Spleen (tissue), 11 donors: ENCODE measurements at regions not wholly inside any gene's neighbourhood (a gene's known extent, or its start where the extent isn't known, plus 50 kb on each side); places are given as distances from the start of the nearest gene placed in this dataset.
"Not testable (repeated sequence)": the region's sequence is repeated elsewhere in the genome, so short reads cannot be mapped to it uniquely, and the experiment has no call there.

Experiments used
- DNase-seq: peaks from one replicate; pipeline ENCODE4 v3.0.0-alpha.2; 2020
- H3K27ac ChIP-seq, 8 donors: fragments of 200-600 bp; sonication (generic) in 7 of 8; 1 replicate in 4 of 8; 2 replicates in 4 of 8; pipeline versions ENCODE4 v1.5.0 to v1.8.0; 2016 to 2021; ENCODE audit warnings: inconsistent platforms in 4 of 8, mild to moderate bottlenecking in 4 of 8, moderate library complexity in 1 of 8
- H3K27me3 ChIP-seq, 7 donors: fragments of 200-600 bp; sonication (generic) in 6 of 7; replicated peaks in 1 of 7; 1 replicate in 4 of 7; 2 replicates in 3 of 7; pipeline versions ENCODE4 v1.5.0 to v1.8.0; 2016 to 2021; ENCODE audit warnings: inconsistent platforms in 3 of 7, mild to moderate bottlenecking in 1 of 7
- H3K36me3 ChIP-seq, 6 donors: fragments of 200-600 bp; sonication (generic) in 5 of 6; 1 replicate in 4 of 6; 2 replicates in 2 of 6; pipeline versions ENCODE4 v1.5.0 to v1.8.0; 2016 to 2021; ENCODE audit warnings: inconsistent platforms in 2 of 6
- H3K4me1 ChIP-seq, 6 donors: fragments of 200-600 bp; sonication (generic) in 5 of 6; 1 replicate in 3 of 6; 2 replicates in 3 of 6; pipeline versions ENCODE4 v1.5.0 to v1.8.0; 2016 to 2021; ENCODE audit warnings: inconsistent platforms in 3 of 6
- H3K4me3 ChIP-seq, 8 donors: fragments of 200-600 bp; sonication (generic) in 7 of 8; 1 replicate in 4 of 8; 2 replicates in 4 of 8; pipeline versions ENCODE4 v1.5.0 to v1.8.0; 2016 to 2021; ENCODE audit warnings: inconsistent platforms in 4 of 8, mild to moderate bottlenecking in 4 of 8, moderate library complexity in 2 of 8
- H3K9me3 ChIP-seq, 8 donors: fragments of 200-600 bp; sonication (generic) in 7 of 8; 1 replicate in 4 of 8; 2 replicates in 4 of 8; pipeline versions ENCODE4 v1.5.0 to v1.8.0; 2016 to 2021; ENCODE audit warnings: inconsistent platforms in 4 of 8
- POLR2A ChIP-seq, 3 donors: fragments of 450-650 bp; IDR thresholded peaks; one replicate each; pipeline ENCODE4 v1.5.1; 2017; ENCODE audit warnings: antibody characterized with exemption in 3 of 3, mild to moderate bottlenecking in 1 of 3
- POLR2AphosphoS5 ChIP-seq, 3 donors: sonication (generic); formaldehyde crosslinking; IDR thresholded peaks; one replicate each; pipeline ENCODE4 v1.5.1; 2017; ENCODE audit warnings: antibody characterized with exemption in 3 of 3
- WGBS, 5 donors: extraction: QIAGEN DNeasy Blood & Tissue Kit in 3 of 5; methylation state at CpG; one replicate each; pipeline versions ENCODE4 v1.1.5 to v1.1.7; 2013 to 2018; 5-methylcytosine and 5-hydroxymethylcytosine counted together
- intact Hi-C: fragments of 100-400 bp; cut with DNase I; formaldehyde crosslinking; loops from one replicate; pipeline ENCODE4 v1.15.0; 2023; ENCODE audit warnings: low total_unique reads
- TF ChIP-seq, protein P1 (sequence below), 11 experiments: fragments of 200-600 bp in 7 of 11; fragments of 450-650 bp in 4 of 11; sonication (generic) in 4 of 11; IDR thresholded peaks in 8 of 11; conservative IDR thresholded peaks in 3 of 11; 1 replicate in 7 of 11; 2 replicates in 4 of 11; pipeline versions ENCODE4 v1.4.0 to v1.8.0; 2016 to 2021; ENCODE audit warnings: antibody characterized with exemption in 11 of 11, inconsistent platforms in 4 of 11, mild to moderate bottlenecking in 1 of 11
- donor health status: healthy with polysubstance abuse.
- donor health status: DM: no; HTN: no; CAD: no; lungs with moderate emphysema.
- donor health status: DM: no; HTN: no; CAD: no.
- donor health status: Bipolar disorder and iron deficiency.
- donor health status: healthy.
- donor health status: DM: no; HTN: no; CAD: no.
- donor health status: DM: yes; HTN: yes; CAD: no.

DNA sequence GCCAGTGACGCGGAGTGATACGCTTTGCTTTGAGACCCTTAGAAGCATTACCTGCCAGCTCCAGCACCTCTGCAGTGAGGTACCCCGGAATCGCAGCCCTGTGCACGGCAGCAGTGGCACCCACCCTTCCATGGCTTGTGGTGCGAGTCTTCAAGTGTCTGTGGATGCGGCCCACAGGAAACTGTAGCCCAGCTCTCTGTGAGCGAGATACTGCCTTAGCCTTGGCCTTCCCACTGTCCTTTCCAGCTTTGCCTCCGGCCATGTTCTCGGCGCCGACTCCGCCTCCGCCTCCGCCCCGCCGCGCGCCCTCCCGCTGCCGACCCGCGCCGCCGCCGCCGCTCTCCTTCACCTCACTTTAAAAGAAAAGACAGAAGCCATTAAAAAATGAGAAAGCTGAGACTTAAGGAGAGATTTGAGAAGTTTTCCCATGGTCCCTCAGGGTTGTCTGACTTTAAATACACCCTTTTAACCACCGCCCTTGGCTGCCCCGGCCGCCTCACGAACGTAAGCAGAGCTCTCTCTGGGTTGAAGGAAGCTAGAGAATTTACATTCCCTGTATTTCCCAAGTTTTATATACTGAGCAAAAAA is 78.5 kb upstream of the FAM174B start:
- H3K9me3 ChIP-seq, result peaks cover 0 to 3% (median 0%) of the 10 kb centered on the region in 8 donors
- no peaks in the 10 kb centered on the region for H3K36me3 ChIP-seq
- peaks cover 0 to 18% (median 5%) of the 10 kb centered on the region in 6 donors for H3K4me1 ChIP-seq
- intact Hi-C loops, result no loop called here
- peaks cover 0 to 18% (median 0%) of the 10 kb centered on the region in 7 donors for H3K27me3 ChIP-seq
- WGBS, 5 donors, result 5 to 32% (median 12%) methylated on average over 28 to 33 of the region's 33 CpGs
- H3K27ac ChIP-seq, result peak overlapping the region in 3 of 8 donors; percentile 48 to 64 (median 62)
- TF ChIP-seq POLR2AphosphoS5 (IDR thresholded peaks at IDR 0.05) (no peak), POLR2A (IDR thresholded peaks at IDR 0.05) (no peak)
- TF ChIP-seq, protein P1, sequence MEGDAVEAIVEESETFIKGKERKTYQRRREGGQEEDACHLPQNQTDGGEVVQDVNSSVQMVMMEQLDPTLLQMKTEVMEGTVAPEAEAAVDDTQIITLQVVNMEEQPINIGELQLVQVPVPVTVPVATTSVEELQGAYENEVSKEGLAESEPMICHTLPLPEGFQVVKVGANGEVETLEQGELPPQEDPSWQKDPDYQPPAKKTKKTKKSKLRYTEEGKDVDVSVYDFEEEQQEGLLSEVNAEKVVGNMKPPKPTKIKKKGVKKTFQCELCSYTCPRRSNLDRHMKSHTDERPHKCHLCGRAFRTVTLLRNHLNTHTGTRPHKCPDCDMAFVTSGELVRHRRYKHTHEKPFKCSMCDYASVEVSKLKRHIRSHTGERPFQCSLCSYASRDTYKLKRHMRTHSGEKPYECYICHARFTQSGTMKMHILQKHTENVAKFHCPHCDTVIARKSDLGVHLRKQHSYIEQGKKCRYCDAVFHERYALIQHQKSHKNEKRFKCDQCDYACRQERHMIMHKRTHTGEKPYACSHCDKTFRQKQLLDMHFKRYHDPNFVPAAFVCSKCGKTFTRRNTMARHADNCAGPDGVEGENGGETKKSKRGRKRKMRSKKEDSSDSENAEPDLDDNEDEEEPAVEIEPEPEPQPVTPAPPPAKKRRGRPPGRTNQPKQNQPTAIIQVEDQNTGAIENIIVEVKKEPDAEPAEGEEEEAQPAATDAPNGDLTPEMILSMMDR (IDR thresholded peaks at IDR 0.05 in 8 of 11, conservative IDR thresholded peaks at IDR 0.05 in 3 of 11), result no peak
- DNase-seq, result no peak
- peak overlapping the region in 6 of 8 donors; percentile 33 to 46 (median 34) for H3K4me3 ChIP-seq

DNA sequence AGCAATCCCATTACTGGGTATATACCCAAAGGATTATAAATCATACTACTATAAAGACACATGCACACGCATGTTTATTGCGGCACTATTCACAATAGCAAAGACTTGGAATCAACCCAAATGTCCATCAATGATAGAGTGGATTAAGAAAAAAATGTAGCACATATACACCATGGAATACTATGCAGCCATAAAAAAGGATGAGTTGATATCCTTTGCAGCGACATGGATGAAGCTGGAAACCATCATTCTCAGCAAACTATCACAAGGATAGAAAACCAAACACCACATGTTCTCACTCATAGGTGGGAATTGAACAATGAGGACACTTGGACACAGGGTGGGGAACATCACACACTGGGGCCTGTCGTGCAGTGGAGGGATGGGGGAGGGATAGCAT is 83.7 kb upstream of the FAM174B start:
- DNase-seq, H3K36me3 ChIP-seq, H3K9me3 ChIP-seq, H3K27ac ChIP-seq, H3K4me3 ChIP-seq, intact Hi-C loops, H3K4me1 ChIP-seq: not testable (repeated sequence)
- peaks cover 0 to 10% (median 0%) of the 10 kb centered on the region in 7 donors for H3K27me3 ChIP-seq
- WGBS, 5 donors, result 93 to 98% (median 94%) methylated on average over 4 of the region's 4 CpGs

DNA sequence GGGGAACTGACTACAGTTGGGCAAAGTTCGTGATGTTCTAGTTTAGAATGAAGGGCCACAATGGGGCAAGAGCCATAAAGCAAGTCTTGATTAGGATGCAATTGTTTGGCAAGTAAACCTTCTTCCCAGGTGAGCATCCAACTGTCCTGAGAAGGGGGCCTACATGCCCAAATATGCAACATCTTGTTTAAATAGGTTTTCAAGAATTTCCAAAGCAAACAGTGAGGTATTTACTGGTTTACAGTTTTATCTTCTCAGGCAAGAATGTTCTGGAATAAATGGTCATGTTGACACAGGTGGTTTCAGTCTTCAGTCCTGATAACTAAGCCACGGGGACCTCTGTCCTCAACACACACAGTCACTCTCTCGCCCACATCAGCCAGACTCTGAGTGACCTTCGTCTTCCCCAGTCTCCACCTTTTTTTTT is 90.3 kb upstream of the FAM174B start:
- DNase-seq, result no peak
- no peak overlapping the region for H3K27ac ChIP-seq
- no peaks in the 10 kb centered on the region for H3K27me3 ChIP-seq
- no peaks in the 10 kb centered on the region for H3K4me1 ChIP-seq
- no peaks in the 10 kb centered on the region for H3K36me3 ChIP-seq
- peaks cover 0 to 6% (median 0%) of the 10 kb centered on the region in 8 donors for H3K9me3 ChIP-seq
- H3K4me3 ChIP-seq, result no peak overlapping the region
- WGBS, 5 donors, result 83 to 95% (median 85%) methylated on average over 4 of the region's 4 CpGs
- intact Hi-C loops, result no loop called here
- TF ChIP-seq, protein P1 (IDR thresholded peaks at IDR 0.05 in 8 of 11, conservative IDR thresholded peaks at IDR 0.05 in 3 of 11), result no peak
- no peak for TF ChIP-seq POLR2AphosphoS5 (IDR thresholded peaks at IDR 0.05)
- TF ChIP-seq POLR2A (IDR thresholded peaks at IDR 0.05), result no peak

- no peaks in the 10 kb centered on the region for H3K4me1 ChIP-seq
- no peak overlapping the region for H3K4me3 ChIP-seq
- WGBS, 5 donors, result 85 to 97% (median 88%) methylated on average over 3 of the region's 3 CpGs
- no peaks in the 10 kb centered on the region for H3K27me3 ChIP-seq
- intact Hi-C loops, result no loop called here
- H3K9me3 ChIP-seq, result peaks cover 0 to 6% (median 0%) of the 10 kb centered on the region in 8 donors
- no peak overlapping the region for H3K27ac ChIP-seq
- TF ChIP-seq POLR2A (IDR thresholded peaks at IDR 0.05) (no peak), POLR2AphosphoS5 (IDR thresholded peaks at IDR 0.05) (no peak)
- TF ChIP-seq, protein P1 (IDR thresholded peaks at IDR 0.05 in 8 of 11, conservative IDR thresholded peaks at IDR 0.05 in 3 of 11), result no peak
- H3K36me3 ChIP-seq, result no peaks in the 10 kb centered on the region
- DNase-seq, result no peak
These were observed 91.5 kb upstream of the FAM174B start for GRCh38 chr15:92747047-92747446.
